Smooth muscle cell of the brain vasculature (primary cell): ENCODE measurements at regions not wholly inside any gene's neighbourhood (a gene's known extent, or its start where the extent isn't known, plus 50 kb on each side); places are given as distances from the start of the nearest gene placed in this dataset.

Experiments used
- DNase-seq: peaks from one replicate; pipeline ENCODE4 v3.0.0-alpha.2; 2012; ENCODE audit warnings: low read depth, low spot score

DNA sequence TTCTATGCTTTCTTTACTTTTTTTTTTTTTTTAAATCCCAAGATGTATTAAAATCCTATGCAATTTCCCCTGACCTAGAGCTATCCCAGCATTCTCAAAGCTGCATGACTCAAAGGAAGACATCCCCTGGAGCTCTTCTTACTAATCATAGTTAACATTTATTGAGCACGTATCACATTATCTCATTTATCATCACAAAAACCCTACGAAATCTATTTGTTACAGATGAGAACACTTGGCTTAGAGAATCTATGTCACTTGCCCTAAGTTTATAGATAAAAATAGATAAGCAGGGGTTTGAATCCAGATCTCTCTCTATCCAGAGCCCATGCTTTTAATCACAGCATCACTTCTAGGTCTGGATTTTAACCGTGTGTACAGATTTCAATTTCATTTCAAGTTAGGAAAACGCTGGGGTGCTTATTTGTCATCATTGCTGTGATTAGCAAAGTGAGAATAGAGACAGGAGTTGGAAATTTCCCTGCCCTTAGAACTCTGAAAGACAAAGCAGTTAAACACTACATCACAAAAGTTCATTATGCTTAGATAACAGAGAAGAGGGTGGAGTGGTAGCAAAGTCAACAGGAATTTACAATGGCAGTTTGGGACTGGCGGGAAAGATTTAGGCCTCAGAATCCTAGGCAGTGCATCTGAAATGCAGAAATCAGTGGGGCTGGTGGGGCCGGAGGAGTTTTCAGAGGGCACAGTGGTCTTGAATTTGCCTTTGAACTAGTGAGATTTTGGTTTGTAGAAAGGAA lies 177.7 kb upstream of the FRMD6 start:
- DNase-seq = no peak

DNA sequence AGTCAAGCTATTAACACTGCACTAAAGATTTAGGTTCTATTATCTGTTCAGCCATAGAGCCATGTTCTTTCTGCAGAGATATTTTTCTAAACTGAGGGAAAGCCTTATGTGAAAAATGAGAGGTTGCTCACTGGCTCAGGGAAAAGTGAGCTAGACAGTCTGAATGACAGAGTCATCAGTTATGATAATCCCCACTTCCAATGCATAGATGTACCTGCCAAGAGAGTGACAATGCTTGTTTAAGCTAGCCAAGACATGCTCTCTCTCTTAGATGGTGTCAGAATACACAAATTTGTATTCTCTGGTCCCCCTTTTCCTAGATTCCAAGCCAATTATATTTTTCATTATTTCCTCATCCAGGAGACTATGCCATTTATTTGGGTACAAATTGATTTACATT lies 176.9 kb upstream of the FRMD6 start:
- DNase-seq = no peak

DNA sequence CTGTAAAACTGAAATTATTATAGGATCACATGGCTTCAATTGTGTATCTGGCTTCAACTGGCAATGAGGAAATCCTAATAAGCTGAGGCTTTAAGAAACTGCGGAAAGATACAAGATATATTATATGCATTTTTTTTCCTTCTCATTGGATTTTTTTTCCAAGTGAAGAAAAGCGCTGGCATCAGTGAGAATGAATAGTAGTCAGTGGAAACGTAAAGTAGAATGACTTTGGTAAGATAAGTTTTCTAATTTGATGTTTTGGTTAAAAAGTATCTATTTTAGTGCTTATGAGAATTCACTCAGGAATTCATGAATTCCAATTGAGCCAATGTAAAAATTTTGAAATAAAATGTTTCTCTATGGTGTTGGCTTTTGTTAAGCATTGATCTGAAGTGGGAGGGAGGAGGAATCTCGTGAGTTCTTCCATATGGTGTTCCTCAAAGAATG lies 173.5 kb upstream of the FRMD6 start:
- DNase-seq = no peak

DNA sequence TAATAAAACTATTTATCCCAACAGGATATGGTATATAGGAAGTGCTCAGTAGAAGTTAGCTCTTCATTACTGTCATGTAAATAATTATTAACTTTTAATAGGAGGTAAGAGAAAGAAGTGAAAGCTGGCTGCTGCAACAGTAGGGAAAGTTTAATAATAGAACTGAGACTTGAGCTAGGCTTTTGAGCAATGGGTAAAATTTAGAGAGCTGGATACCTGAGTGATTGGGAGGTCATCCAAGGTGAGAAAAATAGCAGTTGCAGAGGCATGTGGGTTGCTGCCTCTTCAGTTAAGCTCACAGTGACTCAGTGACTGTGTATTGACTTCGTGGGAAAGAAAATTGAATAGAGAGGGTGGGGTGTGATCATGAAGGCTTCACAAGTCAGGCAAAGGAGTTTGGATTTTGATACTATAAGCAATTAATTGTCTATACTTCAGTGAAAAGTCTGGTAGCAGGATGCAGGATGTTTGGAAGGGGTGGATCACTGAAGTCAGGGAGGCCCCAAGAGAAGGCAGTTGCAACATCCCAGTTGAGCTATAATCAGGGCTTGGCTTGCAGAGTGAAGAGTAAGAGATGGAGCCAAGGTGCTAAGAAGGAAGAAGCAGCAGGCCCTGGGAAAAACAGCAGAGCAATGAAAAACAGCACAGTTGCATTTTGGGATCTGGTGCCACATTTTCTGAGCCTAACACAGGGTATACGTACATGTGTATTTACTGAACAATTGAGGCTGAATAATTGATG lies 172.0 kb upstream of the FRMD6 start:
- DNase-seq = no peak

DNA sequence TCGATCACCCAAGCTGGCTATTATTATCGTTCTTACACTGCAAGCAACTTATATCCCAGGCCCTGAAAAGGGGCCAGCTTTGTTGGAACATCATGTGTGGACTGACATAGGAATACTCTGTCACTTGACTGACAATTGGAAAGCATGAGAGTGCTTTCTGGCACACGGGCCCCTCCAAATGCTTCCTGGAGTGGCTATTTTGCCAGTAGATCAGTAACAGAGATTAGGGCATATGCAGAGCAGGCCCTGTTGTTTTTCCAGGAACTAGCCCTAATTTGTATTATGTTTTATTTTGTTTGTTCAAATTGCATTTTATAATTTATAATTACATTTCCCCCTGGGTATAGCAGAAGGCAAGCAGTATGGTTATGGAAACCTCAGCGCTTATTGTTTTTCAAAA lies 170.1 kb upstream of the FRMD6 start:
- DNase-seq = no peak

DNA sequence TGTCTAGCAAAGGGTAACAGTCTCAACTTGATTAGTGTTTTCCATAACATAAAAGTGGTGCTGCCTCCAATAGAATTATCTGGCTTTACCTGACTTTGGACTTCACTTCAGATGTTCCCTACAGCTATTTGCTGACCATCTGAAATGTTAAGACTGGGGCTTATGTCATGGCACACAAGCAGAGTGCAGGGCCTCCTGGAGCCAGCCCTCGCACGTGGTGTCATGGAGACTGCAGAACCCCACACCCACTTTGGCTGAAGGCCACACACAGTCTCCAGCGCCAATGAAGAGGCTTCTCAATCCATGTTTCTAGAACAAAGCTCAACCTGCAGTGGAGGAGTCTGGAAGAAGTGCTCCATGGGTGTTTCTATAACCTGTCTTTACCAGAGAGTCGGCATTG lies 169.6 kb upstream of the FRMD6 start:
- DNase-seq = no peak

DNA sequence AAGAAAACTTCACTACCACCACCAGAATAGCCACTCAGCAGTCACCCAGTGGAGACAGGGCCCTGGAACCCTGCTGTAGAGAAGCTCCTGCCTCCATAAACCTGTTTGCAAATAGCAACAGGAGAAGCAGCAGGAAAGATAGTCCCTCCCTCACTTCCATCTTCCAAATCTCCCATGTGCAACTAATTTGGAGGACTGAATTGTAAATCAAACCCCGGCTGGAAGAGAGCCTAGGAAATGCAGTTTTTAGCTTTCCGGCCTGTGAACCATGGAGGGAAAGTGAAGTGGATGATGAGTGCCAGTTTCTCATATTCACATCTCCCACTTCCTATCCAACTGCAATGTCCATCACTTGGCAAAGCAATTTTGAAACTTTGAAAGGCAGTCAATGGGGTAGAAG lies 167.2 kb upstream of the FRMD6 start:
- DNase-seq = no peak

DNA sequence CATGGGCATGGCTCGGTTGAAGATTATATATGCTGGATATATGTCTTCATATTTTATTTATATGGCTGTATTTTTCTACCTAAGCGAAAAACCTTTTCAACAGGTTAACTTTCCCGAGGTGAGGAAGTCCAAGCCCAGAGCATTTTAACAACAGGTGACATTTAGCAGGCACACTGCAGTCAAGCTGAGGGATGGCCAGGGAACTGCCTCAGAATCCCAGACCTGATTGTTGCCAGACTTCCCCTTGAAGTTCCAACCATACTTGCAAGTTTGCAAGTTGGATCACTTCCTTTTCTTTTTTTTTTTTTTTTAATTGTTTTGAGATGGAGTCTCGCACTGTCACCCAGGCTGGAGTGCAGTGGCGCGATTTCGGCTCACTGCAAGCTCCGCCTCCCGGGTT lies 166.0 kb upstream of the FRMD6 start:
- no peak for DNase-seq

DNA sequence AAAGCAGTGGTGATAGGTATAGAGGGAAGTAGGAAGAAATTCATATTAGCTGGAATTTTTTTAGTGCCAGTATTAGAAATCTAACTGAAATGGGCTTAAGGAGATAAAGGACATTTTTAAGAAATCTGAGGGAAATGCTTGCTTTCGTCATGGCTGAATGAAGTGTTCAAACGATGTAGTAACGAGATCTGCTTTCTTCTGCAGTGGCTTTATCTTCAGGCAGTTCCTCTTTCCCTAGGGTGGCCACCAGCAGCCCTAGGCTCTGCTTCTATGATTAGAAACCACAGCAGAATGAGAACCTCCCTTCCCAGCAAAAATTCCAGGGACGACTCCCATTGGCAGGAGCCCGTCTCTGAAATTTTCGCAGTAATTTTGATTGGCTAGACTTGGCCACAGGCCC lies 163.9 kb upstream of the FRMD6 start:
- no peak for DNase-seq

DNA sequence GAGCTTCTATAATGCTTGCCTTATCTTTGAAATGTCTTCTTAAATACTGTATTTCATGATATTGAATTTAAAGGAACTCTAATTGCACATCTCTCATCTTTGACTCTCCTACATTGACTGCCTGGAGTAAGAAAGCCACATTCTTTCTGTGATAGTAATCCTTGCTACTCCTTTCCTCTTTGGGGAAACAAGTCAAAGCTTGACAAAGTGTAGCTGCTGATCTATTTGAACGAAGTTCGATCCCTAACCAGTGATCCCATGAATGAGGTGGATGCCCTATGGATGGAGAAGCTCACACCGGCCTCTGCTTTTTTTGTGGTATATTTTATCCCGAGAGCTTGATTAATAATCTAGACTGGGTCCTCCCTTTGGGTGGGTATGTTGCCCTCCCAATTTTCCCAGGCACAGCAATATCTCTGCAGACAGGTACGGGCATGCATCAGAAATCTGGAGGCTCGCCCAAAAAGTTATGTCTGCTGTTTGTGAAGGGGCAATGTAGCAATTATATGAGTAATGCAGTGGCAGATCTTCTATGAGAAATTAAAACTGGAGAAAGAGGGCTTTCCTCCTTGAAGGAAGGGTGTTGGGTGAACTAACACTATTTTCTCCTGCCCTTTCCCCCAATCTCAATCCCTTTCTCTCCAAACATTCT lies 163.0 kb upstream of the FRMD6 start:
- no peak for DNase-seq

DNA sequence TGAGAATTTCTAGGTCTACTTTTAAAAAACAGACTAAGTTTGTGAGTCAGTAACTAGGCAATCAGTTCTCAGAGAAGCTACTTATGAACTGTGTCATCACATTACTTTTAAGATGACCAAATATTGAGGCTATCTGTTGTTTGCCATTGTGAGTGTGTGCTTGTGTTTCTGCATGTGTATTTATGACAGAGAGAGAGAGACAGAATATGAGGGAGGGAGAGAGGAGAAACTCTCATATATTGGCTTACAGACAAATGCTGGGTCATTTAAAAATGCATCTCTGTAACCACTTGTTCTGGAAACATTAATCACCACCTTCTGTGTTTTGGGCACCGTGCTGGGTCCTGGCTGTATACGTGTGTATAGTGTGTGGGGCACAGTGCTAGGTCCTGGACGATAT lies 161.5 kb upstream of the FRMD6 start:
- DNase-seq = no peak

DNA sequence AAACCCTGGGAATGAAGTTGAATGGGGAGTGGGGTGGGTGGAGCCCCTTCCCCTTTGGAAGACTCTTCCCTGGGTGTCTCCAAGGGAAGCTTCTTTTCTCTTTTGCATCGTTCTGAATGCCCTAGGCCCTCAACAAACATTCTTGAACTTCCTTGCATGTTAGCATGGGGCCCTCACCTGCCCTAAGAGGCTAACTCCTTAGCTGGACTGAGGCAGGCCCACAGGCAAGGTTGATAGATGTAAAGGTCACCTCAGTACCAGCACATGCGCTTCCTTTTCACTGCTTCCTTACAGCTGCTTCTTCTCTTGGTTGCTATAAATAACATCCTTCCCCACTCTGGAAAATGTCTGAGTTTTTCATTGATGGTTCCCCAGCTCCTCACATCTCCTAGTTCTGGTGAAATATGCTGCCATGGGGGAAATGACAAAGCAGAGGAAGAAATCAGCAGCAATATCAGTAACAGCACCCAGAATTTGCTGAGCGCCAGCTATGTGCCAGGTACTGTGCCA lies 160.6 kb upstream of the FRMD6 start:
- no peak for DNase-seq

DNA sequence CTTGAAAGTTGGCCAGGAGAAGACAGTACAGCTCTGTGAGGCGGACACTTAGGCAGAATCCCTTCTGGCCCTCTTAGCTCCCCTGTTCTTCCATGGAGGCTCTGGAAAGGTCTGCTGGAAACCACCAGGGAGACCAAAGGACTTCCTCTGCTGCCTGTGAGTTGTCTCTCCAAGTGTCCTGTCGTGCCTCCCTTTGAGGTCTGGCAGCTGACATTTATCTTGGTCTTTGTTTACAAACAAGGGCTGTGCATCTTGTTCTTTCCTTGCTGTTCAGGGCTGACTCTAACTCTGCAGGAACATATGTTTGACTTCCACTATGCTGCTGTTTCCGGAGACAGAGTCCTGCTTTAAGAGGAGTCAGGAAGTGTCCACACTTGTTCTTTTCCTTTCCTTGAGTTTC lies 159.9 kb upstream of the FRMD6 start:
- DNase-seq = no peak

DNA sequence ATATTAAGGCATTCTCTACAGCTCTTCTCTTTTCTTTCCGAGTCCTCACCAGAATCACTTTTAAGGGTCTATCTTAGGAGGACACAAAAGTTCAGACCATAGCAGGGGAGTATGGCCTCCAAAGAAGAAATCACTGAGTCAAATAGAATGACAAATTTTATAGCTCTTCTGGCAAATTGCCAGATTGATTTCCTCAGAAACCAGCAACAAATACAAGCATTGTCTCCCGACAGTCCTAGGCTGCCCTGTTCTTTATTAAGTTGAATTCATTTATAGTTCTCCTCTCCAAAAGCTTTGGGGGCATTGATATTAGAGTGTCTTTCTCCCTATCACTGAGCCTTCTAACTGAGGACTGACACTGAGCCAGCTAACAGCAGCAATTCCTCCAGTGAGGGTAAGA lies 156.4 kb upstream of the FRMD6 start:
- no peak for DNase-seq

DNA sequence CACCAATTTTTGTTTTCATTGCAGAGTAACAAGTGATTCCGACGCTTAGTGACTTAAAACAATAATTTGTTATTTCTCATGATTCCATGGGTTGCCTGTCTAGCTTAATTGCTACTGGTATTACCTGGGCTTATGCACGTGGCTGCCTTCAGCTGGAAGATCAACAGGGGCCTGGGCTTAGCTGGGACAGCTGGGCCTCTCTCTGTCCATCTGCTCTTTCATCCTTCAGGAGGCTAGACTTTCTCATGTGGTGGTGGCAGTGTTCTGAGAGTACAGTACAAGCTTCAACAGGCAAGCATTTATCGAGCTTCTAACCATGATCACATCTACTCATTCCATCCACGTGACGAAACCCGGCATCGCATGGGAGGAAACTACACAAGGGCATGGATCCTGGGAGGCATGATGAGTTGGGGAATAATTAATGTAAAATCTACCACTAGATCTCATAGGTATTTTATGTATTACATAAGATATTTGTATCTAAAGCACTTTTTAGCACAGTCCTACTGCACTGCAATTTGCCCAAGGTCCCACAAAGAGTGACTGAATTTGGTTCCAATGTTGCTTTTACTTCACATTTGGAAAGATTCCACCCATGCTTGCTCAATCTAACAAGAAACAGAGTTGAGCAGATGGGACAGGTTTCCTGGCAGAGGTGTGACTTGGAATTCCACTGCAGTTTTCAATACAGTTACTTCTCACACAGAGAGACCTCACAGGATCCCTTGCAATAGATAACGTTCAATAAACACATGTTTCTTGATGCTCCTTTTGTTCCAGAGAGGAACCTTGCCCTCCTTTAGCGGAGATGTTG lies 153.1 kb upstream of the FRMD6 start:
- DNase-seq = no peak

DNA sequence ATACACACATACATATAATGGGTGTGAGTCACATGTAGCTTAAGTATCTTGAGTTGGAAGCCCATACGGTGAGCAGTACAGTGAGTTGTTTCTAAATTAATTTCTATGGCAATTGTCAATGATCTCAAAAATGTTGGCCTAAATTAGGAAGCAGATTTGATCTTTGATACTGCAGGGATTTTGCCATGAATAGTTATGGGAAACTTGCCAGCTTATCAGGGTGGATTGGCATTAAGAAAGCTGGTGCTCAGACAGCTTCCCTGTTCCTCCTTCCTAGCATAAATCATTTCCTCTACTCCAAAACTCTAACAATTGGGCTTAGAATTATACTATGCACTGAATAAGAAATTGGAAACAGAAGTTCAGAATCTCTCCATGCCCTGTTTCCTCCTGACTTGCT lies 150.9 kb upstream of the FRMD6 start:
- no peak for DNase-seq

DNA sequence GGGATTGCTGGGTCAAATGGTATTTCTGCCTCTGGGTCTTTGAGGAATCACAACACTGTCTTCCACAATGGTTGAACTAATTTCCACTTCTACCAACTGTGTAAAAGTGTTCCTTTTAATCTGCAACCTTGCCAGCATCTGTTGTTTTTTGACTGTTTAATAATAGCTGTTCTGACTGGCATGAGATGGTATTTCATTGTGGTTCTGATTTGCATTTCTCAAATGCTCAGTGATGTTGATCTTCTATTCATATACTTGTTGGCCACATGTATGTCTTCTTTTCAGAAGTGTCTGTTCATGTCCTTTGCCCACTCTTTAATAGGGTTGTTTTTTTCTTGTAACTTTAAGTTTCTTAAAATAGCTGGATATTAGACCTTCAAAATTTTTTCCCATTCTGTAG lies 150.0 kb upstream of the FRMD6 start:
- no peak for DNase-seq

DNA sequence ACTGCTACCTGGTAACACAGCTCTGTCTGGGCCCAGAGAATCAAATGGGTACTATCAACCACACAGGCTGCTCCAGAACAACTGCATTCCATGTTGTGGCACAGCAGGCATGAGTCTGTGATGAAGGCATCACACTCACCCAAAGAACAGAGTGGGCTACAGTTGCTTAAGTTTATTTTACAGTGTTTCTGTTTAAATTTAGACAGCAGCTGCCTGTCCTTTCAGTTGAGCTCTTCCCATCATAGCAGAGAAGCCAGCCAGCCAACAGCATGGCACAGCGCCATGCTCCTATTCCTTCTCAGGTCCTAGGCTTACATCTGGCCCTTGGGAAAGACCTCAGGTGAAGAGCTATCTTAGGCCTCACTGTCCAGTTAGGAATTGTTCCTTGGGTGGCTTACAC lies 147.0 kb upstream of the FRMD6 start:
- DNase-seq = no peak

DNA sequence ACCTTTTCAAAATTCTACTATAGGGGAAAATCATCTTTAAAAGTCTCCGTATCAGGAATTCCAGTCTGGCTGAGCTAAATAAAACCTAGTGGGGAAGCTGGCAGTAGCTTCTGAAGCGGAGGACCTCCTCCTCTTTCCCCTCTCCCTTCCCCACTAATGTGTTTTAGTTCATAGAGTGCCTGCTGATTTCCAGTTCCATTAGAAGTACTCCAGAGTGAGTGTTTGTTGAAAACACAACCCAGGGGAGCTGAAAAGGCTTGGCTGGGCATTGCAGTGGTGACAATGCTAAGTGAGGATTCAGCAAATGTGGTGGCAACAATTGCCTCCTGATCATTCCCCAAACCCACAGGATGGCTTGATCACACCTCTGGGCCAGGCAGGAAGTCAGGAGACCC lies 144.2 kb upstream of the FRMD6 start:
- no peak for DNase-seq

DNA sequence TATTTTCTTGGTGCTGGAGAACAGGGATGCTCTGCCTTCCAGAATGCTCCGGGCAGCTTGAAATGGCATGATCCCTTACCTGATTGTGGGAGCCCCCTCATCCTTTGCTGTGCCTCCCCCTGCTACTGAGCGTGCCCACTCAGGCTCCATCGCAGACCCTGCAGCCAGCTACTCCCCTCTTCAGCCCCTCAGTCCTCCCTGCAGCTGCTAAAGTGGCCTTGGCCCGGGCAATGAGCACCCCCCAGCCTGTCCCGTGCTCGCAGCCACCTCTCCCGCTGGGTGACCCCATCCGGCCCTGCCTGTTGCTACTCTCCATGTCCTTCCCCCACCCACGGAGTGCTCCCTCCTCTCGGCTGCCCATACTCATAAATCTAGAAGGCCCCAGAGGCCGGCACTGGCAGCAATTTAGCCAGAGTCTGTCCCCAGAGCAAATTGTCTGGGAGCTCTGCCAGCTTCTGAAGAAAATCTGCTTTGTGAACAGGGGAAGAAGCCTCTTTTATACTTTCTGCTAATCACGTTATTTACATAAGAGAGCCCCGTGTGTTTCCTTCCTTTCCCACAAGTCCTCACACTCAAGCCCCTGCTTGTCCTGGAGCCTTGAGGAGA lies 143.7 kb upstream of the FRMD6 start:
- DNase-seq = no peak

DNA sequence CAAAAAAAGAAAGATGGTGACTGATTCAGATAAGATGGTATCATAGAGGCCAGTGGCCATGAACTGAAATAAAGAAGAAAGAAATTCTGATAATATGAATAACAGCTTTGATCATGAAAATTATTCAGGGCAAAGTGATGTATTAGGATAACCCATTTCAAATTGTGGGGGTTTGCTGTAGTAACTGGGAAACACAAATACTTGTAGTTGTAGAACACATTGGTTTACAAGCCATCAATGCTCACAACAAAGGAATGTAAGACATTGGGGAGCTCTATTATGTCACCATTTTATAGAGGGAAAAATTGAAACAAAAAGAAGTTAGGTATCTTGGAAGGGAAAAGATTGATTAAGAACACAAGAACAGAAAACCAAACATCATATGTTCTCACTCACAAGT lies 140.4 kb upstream of the FRMD6 start:
- DNase-seq = no peak
